Endothelial cell of umbilical vein (primary cell): ENCODE measurements at regions not wholly inside any gene's neighbourhood (a gene's known extent, or its start where the extent isn't known, plus 50 kb on each side); places are given as distances from the start of the nearest gene placed in this dataset.

Source experiments
- BruUV-seq: library from RNA; stranded (reverse); fragments of 400-500 nt; replicated peaks from 2 replicates; lab custom pipeline; 2021; lab: Mats Ljungman, UMichigan
- CTCF ChIA-PET: fragments of 300-600, 350-600 bp; sonication (Branson Sonifier 250); formaldehyde crosslinking; loops from one replicate; lab custom pipeline; 2021; ENCODE audit warnings: antibody characterized with exemption, inconsistent platforms; lab: Charles Lee
- POLR2A ChIA-PET: fragments of 300-600, 350-600 bp; sonication (Branson Sonifier 250); formaldehyde crosslinking; loops from one replicate; lab custom pipeline; 2021; ENCODE audit warnings: antibody characterized with exemption, inconsistent platforms; lab: Charles Lee
- DNase-seq: peaks from one replicate; pipeline ENCODE4 v3.0.0-alpha.2; 2011; ENCODE audit warnings: low read depth, low spot score
- FAIRE-seq: peaks from 2 replicates; lab custom pipeline; 2011; peaks lifted over from hg19 to GRCh38; lab: Jason Lieb, UNC
- H2AFZ ChIP-seq: 2 replicates; pipeline ENCODE4 v1.6.0; 2012; ENCODE audit warnings: low read depth, low read length, control low read depth, inconsistent platforms
- H3K27ac ChIP-seq: 2 replicates; pipeline ENCODE4 v1.5.1; 2011; ENCODE audit warnings: low read depth, mild to moderate bottlenecking, control low read depth, low read length, moderate library complexity; ENCODE audit not compliant: insufficient read depth
- H3K27me3 ChIP-seq, 2 experiments: 2 replicates each; pipeline versions ENCODE4 v1.6.0 to v1.6.1; 2011; ENCODE audit warnings: low read length in 2 of 2, mixed read lengths in 1 of 2; ENCODE audit not compliant: control insufficient read depth in 2 of 2, insufficient read depth in 2 of 2
- H3K36me3 ChIP-seq, 2 experiments: 2 replicates in 1 of 2; 3 replicates in 1 of 2; pipeline ENCODE4 v1.5.1; 2011; ENCODE audit warnings: low read length in 2 of 2, mild to moderate bottlenecking in 1 of 2, moderate library complexity in 1 of 2; ENCODE audit not compliant: control insufficient read depth in 2 of 2, insufficient read depth in 2 of 2; ENCODE audit errors: extremely low read depth in 1 of 2
- H3K4me1 ChIP-seq: 3 replicates; pipeline ENCODE4 v1.5.1; 2011; ENCODE audit warnings: mild to moderate bottlenecking, low read length; ENCODE audit not compliant: control insufficient read depth, insufficient read depth; ENCODE audit errors: extremely low read depth
- H3K4me2 ChIP-seq: 2 replicates; pipeline ENCODE4 v1.6.1; 2011; ENCODE audit warnings: low read length, control low read depth, mixed read lengths; ENCODE audit not compliant: insufficient read depth
- H3K4me3 ChIP-seq, 3 experiments: fragments of 200-600 bp in 1 of 3; sonication (generic), shearing (Covaris generic) in 1 of 3; replicated peaks in 1 of 3; 2 replicates each; pipeline ENCODE4 v1.5.1; 2011 to 2016; ENCODE audit warnings: control low read depth in 3 of 3, low read length in 3 of 3, mild to moderate bottlenecking in 2 of 3, inconsistent platforms in 1 of 3, low read depth in 1 of 3, moderate library complexity in 1 of 3; ENCODE audit not compliant: insufficient read depth in 1 of 3
- H3K79me2 ChIP-seq: 2 replicates; pipeline ENCODE4 v1.6.0; 2012; ENCODE audit warnings: low read length, inconsistent platforms; ENCODE audit not compliant: control insufficient read depth, insufficient read depth
- H3K9ac ChIP-seq: replicated peaks from 2 replicates; pipeline ENCODE3; 2011; ENCODE audit warnings: low read length, control low read depth; ENCODE audit not compliant: insufficient read depth; ENCODE audit errors: extremely low read depth
- H3K9me1 ChIP-seq: replicated peaks from 3 replicates; pipeline ENCODE4 v1.6.0; 2011; ENCODE audit warnings: mild to moderate bottlenecking, low read length; ENCODE audit not compliant: control insufficient read depth, insufficient read depth; ENCODE audit errors: extremely low read depth
- H3K9me3 ChIP-seq: replicated peaks from 2 replicates; pipeline ENCODE4 v1.5.1; 2012; ENCODE audit warnings: low read length, inconsistent platforms; ENCODE audit not compliant: control insufficient read depth, insufficient read depth
- H4K20me1 ChIP-seq: replicated peaks from 2 replicates; pipeline ENCODE3; 2011; ENCODE audit warnings: mild to moderate bottlenecking, low read length; ENCODE audit not compliant: control insufficient read depth, insufficient read depth; ENCODE audit errors: extremely low read depth
- FOS ChIP-seq: IDR thresholded peaks from 2 replicates; pipeline ENCODE4 v1.6.1; 2011; ENCODE audit warnings: mild to moderate bottlenecking, low read length, moderate library complexity, borderline replicate concordance; ENCODE audit not compliant: insufficient read depth
- GATA2 ChIP-seq: IDR thresholded peaks from 2 replicates; pipeline ENCODE4 v1.7.0; 2011; ENCODE audit warnings: low read depth, mild to moderate bottlenecking, moderate library complexity, mixed read lengths, low read length; ENCODE audit not compliant: insufficient read length, insufficient read depth
- MYC ChIP-seq: IDR thresholded peaks from one replicate; pipeline ENCODE4 v1.6.1; 2011; ENCODE audit warnings: mild to moderate bottlenecking, low read depth, low read length
- POLR2A ChIP-seq: IDR thresholded peaks from 2 replicates; pipeline ENCODE4 v1.6.1; 2012; ENCODE audit warnings: low read depth, mild to moderate bottlenecking, control low read depth, low read length
- POLR2AphosphoS5 ChIP-seq: IDR thresholded peaks from 2 replicates; pipeline ENCODE4 v1.6.1; 2012; ENCODE audit warnings: low read depth, mild to moderate bottlenecking, control low read depth, low read length, moderate library complexity; ENCODE audit not compliant: insufficient read depth
- dilution Hi-C: fragments of 300-500 bp; cut with MboI; formaldehyde crosslinking; loops from one replicate; pipeline ENCODE4 v1.15.0; 2019; ENCODE audit warnings: low sequenced_read_pairs; ENCODE audit not compliant: extremely low pct_ligation_motif_present
- intact Hi-C: fragments of 100-400 bp; cut with micrococcal nuclease; formaldehyde crosslinking; loops from one replicate; pipeline ENCODE4 v1.10.0; 2022

DNA sequence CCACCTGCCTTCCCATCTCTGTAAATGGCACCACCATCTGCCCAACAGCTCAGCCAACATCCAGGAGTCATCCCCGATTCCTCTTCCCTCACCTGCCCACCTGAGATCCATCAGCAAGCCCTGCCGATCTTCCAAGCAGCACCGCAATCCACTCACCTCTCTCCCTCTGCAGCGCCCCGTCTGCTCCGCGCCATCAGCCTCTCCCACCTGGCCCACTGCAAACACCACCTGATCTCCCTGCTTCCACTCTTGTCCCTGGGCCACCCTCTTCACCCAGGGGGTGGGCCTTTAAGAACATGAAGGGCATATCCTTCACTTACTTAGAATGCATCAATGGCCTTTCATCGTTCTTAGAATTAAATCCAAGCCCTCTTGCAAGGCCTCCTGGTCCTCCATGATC, 457.3 kb upstream of the SULF2 start:
- no peak overlapping the region for H3K4me2 ChIP-seq
- intact Hi-C loops, result no loop called here
- H3K27ac ChIP-seq, result no peak overlapping the region
- no peak overlapping the region for H3K4me3 ChIP-seq
- H2AFZ ChIP-seq, result no peak overlapping the region
- no peaks in the 10 kb centered on the region for H3K9me1 ChIP-seq
- H3K9ac ChIP-seq, result no peak overlapping the region
- no peaks in the 10 kb centered on the region for H4K20me1 ChIP-seq
- FAIRE-seq (no peak), DNase-seq (no peak)
- no TSS peak for BruUV-seq
- peaks cover 0 to 5% of the 10 kb centered on the region in 2 experiments for H3K27me3 ChIP-seq
- H3K9me3 ChIP-seq, result no peaks in the 10 kb centered on the region
- no peaks in the 10 kb centered on the region for H3K79me2 ChIP-seq
- dilution Hi-C loops, result no loop called here
- no peaks in the 10 kb centered on the region for H3K36me3 ChIP-seq
- no peaks in the 10 kb centered on the region for H3K4me1 ChIP-seq
- TF ChIP-seq FOS, result no peak
- no peak for TF ChIP-seq MYC
- CTCF ChIA-PET, result no interaction called here
- POLR2A ChIA-PET, result no interaction called here

DNA sequence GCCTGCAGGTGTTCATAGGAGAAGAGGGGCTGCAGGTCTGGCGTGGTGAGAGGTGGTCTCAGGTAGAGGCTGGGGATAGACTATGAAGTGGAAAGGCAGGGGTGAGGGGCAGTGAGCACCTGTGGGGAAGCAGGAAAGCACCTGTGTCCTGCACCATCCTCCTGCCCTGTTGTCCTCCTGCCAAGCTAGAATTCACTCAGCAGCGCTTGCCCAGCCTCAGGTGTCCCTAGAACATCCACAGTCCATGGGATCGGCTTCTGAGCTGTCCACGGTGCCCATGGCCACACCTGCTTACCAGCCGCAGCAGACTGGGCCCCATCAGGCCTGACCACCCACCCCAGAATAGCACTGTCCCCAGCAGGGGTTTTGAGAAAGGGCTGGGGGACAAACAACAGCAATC, 456.2 kb upstream of the SULF2 start:
- no peaks in the 10 kb centered on the region for H3K79me2 ChIP-seq
- POLR2A ChIA-PET, result no interaction called here
- no peaks in the 10 kb centered on the region for H3K36me3 ChIP-seq
- H3K9me3 ChIP-seq, result no peaks in the 10 kb centered on the region
- H3K4me3 ChIP-seq, result no peak overlapping the region
- CTCF ChIA-PET, result no interaction called here
- H4K20me1 ChIP-seq, result no peaks in the 10 kb centered on the region
- H3K4me1 ChIP-seq, result no peaks in the 10 kb centered on the region
- no peak overlapping the region for H3K4me2 ChIP-seq
- TF ChIP-seq POLR2AphosphoS5 (no peak), GATA2 (no peak), FOS (no peak), POLR2A (no peak)
- no peak overlapping the region for H3K27ac ChIP-seq
- peaks cover 0 to 5% of the 10 kb centered on the region in 2 experiments for H3K27me3 ChIP-seq
- DNase-seq, result no peak
- intact Hi-C loops, result no loop called here
- no peak overlapping the region for H2AFZ ChIP-seq
- H3K9me1 ChIP-seq, result no peaks in the 10 kb centered on the region
- no TSS peak for BruUV-seq
- H3K9ac ChIP-seq, result no peak overlapping the region
- FAIRE-seq, result no peak
- dilution Hi-C loops, result no loop called here
